Endometrium (tissue), 2 donors: ENCODE measurements at regions not wholly inside any gene's neighbourhood (a gene's known extent, or its start where the extent isn't known, plus 50 kb on each side); places are given as distances from the start of the nearest gene placed in this dataset.
"Not testable (repeated sequence)": the region's sequence is repeated elsewhere in the genome, so short reads cannot be mapped to it uniquely, and the experiment has no call there.

Experiments used
- FAIRE-seq: peaks from 2 replicates; lab custom pipeline; 2012; peaks lifted over from hg19 to GRCh38; lab: Jason Lieb, UNC
- donor health status: control.
- donor health status: control.

DNA sequence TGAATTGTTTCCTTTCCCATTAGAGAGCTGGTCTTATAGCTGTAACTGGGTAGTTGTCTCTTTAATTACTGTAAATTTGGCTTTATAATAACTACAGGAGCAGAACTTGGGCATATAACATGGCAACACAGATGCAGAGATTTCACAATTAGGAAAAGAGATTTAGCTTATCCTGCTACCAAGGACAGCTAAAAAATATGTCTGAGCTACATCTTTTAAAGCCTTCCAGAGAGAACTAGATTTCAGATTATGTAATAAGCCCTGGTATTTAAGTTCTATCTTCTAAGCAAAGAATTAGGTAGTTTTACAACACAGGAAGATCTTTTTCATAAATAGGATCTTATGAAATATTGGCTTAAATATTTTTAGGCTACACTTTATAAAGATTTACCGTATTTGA is 313.8 kb downstream of the S1PR1 start:
- no peak for FAIRE-seq

DNA sequence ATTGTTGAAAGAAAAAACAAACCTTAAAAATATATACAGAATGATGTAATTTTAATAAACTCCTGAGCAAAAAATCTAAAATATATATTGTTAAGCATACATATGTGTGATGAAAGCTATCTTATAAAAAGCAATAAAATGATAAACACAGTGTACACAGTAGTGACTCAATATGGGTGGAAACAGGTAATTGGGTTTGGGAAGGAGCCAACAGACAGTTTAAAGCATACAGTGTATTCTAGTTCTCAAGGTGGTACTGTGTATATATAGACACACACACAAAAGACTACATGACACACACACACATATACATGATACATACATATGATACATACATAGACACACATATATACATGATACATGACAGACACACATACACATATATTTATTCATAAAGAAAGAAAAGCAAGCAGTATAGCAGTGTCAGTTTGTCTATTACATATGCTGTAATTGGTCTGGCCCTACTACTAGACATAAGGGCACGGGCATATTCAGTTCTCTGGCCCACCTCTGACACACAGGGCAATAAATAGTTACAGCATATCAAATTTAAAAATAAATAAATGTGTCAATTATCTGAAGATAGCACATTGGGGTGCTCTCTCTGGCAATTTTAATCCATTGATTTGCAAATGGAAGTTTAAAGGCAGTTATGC is 330.2 kb downstream of the S1PR1 start:
- FAIRE-seq = no peak

- FAIRE-seq = no peak
These were observed 330.9 kb downstream of the S1PR1 start for GRCh38 chr1:101567582-101568189.

DNA sequence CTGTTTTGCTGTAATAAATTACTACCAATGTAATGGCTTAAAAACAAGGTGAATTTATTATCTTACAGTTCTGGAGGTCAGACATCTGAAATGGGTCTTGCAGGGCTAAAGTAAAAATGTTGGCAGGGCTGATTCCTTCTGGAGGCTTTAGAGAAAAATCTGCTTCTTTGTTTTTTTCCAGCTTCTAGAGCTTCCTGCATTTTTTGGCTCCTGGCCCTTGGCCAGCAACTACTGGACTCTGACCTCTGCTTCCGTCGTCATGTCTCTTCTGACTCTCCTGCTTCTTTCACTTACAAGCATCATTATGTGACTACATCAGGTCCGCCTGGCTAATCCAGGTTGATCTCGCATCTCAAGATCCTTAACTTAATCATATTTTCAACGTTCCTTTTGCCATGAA is 350.9 kb downstream of the S1PR1 start:
- peak; percentile 82 for FAIRE-seq

DNA sequence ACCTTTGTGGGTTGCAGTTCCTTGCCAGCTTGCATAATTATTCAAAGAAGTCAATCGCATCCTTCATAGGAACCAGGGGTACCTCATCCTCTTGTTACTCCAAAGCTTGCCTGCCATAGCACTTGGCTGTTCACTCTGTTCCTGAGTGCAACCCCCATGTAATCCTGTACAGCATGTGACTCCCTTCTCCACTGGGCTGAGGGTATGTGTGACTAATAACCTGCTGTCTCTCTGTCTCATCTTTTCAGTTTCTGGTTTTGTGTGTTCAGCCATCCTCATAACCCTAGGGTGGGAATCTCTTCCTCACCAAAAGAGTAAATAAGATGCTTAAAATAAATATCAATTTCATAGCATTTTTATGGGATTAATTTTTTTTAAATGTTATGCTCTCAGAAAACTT is 351.9 kb downstream of the S1PR1 start:
- FAIRE-seq = no peak

GRCh38 chr1:101592845-101593244 is 356.0 kb downstream of the S1PR1 start:
- FAIRE-seq = no peak

DNA sequence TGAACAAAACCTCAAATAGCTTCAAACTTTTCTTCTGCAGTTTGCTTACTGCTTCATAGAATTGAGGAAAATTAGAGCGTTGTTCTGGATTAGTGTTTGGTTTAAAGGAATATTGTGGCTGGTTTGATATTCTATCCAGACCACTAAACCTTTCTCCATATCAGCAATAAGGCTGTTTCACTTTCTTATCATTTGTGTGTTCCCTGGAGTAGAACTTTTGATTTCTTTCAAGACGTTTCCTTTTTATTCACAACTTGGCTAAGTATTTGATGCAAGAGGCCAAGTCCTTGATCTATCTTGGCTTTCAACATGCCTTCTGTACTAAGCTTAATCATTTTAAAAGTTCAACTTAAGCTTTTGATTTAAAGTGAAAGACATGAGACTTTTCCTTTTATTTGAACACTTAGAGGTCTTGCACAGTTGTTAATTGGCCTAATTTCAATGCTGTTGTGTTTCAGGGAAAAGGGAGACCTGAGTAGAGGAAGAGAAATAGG is 359.1 kb downstream of the S1PR1 start:
- FAIRE-seq = no peak

- FAIRE-seq = not testable (repeated sequence)
These were observed 363.8 kb downstream of the S1PR1 start for GRCh38 chr1:101600615-101601014.

DNA sequence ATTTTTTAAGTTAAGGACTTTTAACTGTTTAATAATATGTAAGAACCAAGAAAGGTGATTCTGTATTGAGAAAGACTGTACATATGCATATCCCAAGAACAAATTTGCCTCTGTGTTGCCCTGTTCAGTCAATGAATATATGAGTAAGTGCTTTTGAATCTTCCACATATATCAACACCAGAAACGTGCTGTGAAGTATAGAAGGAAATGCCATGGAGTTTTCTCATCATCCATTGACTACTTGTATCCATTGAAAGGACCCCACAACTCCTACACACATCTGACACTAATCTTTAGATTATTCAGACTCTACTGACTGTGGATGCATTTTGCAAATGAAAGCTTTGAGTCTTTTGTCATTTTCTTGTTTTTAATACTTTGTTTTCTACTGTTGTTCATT is 366.9 kb downstream of the S1PR1 start:
- no peak for FAIRE-seq

- no peak for FAIRE-seq
These were observed 369.1 kb downstream of the S1PR1 start for GRCh38 chr1:101605878-101606277.

- FAIRE-seq = no peak
These were observed 376.7 kb downstream of the S1PR1 start for GRCh38 chr1:101613546-101613945.

DNA sequence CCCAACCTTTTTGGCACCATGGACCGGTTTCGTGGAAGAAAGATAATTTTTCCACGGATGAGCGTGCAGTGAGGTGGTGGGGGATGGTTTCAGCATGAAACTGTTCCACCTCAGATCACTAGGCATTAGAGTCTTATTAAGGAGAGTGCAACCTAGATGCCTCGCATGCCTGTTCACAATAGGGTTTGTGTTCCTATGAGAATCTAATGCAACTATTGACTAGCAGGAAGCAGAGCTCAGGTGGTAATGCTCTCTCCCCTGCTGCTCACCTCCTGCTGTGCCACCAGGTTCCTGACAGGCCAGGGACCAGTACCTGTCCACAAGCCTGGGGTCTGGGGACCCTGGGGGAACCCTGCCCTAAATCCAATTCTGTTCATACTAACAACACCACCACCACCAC is 377.8 kb downstream of the OLFM3 start:
- FAIRE-seq = no peak

GRCh38 chr1:101632548-101633272 is 364.0 kb downstream of the OLFM3 start:
- no peak for FAIRE-seq

DNA sequence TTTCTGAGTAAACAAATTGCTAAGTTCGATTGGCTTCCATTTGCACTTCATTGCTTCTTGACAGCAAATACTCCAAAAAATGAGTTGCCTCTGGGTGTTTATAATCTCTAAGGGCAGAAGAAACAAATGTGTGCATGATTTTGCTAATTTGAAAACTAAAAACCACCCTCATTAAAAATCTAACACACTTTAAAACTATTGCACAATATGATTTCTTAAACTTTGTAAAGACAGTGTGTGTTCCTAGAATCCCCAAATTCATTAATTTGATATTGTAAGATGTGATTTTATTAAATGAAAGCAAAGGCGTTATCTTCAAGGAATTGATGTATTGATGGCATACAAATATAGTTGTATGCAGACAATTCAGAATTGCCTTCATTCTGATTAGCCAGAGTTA is 350.9 kb downstream of the OLFM3 start:
- no peak for FAIRE-seq

DNA sequence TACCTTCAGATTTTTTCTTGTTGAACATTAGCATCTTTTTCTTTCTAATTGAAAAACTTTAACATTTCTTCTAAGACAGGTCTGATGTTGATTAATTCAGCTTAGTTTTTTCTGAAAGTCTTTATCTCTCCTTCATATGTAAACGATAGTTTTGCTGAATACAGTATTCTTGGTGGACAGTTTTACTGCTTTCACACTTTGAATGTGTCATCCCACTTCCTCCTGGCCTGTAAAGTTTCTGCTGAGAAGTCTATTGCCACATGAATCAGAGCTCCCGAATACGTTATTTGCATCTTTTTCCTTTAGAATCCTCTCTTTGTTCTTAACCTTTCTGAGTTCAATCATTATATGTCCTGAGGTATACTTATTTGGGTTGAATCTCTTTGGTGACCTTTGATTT is 344.2 kb downstream of the OLFM3 start:
- no peak for FAIRE-seq

GRCh38 chr1:101653482-101653946 is 343.2 kb downstream of the OLFM3 start:
- FAIRE-seq = no peak

DNA sequence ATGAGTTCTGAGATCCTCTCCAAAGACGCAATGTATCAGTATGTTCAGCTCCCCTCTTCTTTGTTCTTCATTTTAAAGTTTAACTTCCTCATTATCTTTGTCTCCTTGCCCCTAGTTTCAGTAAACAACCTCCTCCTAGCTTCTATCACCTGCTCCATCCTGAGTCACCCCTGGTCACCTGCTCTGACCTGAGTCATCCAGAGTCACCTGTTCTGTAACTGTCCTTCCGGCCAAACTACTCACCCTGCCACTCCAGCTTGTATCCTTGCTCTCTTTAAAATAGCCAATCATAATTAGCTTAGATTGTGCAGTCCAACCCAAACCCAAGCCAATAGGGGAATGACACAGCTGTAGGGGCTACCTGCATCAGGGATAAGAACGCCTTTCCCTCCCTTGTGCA is 332.0 kb downstream of the OLFM3 start:
- no peak for FAIRE-seq

GRCh38 chr1:101667761-101668160 is 329.0 kb downstream of the OLFM3 start:
- no peak for FAIRE-seq

DNA sequence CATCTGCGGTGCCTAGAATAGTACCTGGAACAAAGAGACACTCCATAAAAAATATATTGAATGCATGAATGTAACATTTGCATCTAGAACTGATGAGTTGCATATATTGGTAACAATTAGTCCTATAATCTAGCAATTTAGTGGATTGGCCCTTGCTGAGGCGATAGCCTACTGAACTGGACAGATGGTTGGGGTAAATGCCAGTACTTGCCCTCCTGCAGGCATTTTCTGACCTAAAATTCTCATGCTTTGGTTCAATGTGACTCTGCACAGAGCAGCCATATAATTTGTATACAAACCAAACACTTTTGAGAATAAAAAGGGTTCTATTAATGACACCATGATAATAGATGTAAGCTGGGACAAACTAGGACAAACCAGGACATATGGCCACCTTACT is 313.6 kb downstream of the OLFM3 start:
- no peak for FAIRE-seq

DNA sequence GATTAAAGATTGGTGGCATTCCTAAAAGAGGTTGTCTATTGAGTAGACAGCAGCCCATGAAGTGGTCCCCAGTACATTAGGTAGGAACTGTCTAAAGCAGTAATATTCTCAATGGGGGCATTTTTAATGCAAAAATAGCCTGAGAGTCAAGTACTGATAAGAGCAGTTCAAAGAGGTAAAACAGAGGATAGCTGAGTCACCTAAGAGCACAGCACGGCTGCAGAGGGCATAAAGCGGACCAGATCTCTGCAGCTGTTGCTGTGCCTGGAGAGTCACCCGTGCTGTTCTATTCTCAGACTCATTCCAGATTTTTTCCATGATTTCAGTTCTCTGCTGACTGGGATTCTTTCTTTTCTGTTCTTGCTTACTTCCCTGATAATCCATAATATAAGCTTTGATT is 313.2 kb downstream of the OLFM3 start:
- no peak for FAIRE-seq

DNA sequence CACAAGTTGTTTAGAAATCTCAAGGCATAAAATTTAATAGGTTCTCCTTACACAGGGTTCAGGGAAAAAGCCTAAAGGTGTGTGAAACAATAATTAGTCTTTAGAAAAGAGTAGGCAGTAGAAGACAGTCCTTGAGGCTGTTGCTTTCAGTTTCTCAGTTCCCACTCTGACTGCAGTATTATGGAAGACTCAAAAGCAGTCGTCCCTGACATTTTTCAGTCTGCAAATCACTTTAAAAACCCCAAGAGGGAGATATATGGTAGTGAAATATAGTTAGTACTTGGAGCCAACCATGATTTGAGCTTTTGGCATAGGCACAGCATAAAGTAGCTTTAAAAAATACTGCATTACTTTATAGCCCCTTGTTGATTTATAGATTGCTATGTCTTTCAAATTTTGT is 299.7 kb downstream of the OLFM3 start:
- no peak for FAIRE-seq

DNA sequence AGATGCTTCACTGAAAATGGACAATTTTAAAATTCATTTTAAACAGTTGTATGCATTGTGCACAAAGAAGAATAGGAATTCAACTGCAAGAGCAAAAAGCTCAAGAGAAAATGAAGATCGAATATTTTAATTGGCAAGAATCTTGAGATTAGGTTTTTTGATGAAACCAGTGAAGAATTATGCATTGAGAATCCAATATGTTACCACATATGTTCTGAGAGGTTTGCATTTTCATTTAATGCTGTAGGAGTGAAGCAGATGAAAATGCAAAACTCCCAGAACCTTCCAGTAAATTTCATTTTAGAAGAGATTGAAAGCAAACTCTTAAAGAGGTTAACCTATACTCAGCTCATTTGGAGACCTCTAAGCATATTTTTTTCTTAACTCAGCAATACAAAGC is 298.0 kb downstream of the OLFM3 start:
- no peak for FAIRE-seq

DNA sequence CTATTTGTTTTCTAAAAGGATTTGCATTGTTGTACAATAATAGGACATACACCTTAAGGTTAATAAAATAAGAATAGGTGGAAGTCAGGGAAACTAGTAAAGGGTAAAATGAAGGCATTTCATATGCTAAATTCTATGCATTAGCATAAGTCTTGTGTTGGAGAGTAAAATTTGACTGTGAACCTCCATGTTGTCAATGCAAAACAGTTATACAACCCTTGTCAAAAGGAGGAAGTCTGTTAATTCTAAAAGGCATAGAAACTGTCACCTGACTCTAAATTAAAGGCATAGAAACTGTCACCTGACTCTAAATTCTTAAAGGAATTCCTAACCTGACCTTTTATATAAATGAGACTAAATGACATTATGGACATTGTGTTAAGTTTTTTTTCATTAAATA is 291.8 kb downstream of the OLFM3 start:
- FAIRE-seq = no peak
